AG10803 (cell line): ENCODE measurements at regions not wholly inside any gene's neighbourhood (a gene's known extent, or its start where the extent isn't known, plus 50 kb on each side); places are given as distances from the start of the nearest gene placed in this dataset.

Experiments used
- DNase-seq: peaks from one replicate; pipeline ENCODE4 v3.0.0; 2010; ENCODE audit warnings: low read depth
- H3K4me3 ChIP-seq: 2 replicates; pipeline ENCODE4 v1.5.1; 2011; ENCODE audit warnings: mild to moderate bottlenecking, low read length, control low read depth
- TF ChIP-seq, protein P1 (sequence below): conservative IDR thresholded peaks from 2 replicates; pipeline ENCODE4 v1.5.1; 2011; ENCODE audit warnings: mild to moderate bottlenecking, low read length, control low read depth, inconsistent platforms

DNA sequence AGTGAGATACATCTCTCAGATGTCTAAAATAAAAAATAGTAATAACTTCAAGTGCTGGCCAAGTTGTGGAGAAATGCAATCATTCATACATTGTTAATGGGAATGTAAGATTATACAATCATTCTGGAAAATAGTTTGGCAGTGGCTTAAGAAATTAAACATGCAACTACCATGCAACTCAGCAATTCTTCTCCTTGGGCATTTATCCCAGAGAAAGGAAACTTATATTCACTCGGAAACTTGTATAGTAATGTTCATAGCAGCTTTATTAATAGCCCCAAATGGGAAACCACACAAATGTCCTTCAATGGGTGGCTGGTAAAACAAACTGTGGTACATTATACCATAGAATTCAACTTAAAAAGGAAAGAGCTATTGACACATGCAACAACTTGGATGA lies 274.0 kb upstream of the SPRED2 start:
- TF ChIP-seq, protein P1, sequence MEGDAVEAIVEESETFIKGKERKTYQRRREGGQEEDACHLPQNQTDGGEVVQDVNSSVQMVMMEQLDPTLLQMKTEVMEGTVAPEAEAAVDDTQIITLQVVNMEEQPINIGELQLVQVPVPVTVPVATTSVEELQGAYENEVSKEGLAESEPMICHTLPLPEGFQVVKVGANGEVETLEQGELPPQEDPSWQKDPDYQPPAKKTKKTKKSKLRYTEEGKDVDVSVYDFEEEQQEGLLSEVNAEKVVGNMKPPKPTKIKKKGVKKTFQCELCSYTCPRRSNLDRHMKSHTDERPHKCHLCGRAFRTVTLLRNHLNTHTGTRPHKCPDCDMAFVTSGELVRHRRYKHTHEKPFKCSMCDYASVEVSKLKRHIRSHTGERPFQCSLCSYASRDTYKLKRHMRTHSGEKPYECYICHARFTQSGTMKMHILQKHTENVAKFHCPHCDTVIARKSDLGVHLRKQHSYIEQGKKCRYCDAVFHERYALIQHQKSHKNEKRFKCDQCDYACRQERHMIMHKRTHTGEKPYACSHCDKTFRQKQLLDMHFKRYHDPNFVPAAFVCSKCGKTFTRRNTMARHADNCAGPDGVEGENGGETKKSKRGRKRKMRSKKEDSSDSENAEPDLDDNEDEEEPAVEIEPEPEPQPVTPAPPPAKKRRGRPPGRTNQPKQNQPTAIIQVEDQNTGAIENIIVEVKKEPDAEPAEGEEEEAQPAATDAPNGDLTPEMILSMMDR, result no peak
- DNase-seq, result no peak
- no peak overlapping the region for H3K4me3 ChIP-seq

DNA sequence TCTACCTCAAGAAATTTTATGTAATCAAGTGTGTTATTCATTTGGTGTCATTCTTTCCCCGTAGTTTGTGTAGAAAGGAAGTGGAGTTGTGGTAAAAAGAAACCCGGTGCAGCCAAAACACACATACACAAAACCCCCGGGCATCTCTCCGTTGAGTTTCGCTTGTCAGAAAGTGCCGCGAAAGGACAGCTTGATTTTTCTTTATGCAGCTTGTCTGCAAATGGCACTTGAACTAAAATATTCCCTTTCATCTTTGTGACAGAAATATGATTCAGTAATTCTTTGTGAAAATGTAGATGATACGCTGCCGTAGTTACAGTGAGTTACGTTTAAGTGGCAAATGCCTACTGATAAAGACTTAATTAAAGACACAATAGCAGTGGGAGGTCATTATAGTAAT lies 268.8 kb upstream of the SPRED2 start:
- H3K4me3 ChIP-seq, result no peak overlapping the region
- no peak for DNase-seq
- TF ChIP-seq, protein P1, result no peak

DNA sequence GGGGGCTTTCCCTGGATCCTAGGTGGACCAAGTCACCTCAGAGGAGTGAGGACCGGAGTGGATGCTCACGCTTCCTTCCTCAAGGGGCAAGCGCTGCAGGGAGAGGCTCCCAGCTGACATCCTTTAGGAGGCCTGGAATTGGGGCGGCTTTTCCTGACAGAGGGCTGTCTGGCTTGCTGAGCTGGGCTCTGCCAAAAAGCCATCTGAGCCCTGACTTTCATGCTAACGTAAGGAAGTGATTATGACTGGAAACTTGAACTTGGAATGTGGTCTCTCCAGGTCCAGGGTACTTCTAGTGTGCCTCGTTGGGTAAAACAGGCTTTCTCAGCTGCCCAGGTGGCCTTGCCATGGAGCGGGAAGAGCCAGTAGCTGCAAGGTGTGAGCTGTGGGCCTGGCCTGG lies 268.3 kb upstream of the SPRED2 start:
- TF ChIP-seq, protein P1, result no peak
- no peak overlapping the region for H3K4me3 ChIP-seq
- DNase-seq, result no peak

DNA sequence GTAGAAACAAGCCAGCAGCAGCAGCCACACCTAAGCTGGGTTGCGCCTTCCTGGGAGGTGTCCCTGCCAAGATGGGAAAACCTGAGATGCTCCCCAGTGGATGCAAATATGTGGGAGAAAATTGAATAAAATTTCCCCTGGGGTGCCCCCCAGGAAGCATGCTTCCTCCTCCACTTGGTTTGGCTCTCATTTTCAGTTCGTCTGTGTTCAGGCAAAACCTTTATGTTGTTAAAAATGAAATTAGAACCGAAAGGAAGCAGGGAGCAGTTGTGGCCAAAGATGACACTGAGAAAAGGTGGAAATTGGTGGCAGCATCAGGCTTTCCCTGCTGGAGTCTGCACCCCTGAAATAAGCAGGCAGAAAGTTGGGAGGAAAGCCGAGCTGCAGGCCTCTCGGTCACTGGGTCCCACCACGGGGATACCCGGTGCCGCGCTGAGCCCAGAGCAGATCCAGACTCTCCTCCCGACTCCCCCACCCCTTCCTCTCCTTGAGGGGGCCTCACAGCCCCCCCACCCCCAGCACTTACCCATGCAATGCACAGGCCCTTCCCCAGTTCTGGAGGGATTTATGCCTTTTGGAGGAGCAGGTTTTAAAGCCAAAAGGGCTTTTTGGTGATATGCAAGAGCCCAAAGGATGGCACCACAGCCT lies 267.7 kb upstream of the SPRED2 start:
- DNase-seq, result no peak
- no peak overlapping the region for H3K4me3 ChIP-seq
- TF ChIP-seq, protein P1, result no peak

DNA sequence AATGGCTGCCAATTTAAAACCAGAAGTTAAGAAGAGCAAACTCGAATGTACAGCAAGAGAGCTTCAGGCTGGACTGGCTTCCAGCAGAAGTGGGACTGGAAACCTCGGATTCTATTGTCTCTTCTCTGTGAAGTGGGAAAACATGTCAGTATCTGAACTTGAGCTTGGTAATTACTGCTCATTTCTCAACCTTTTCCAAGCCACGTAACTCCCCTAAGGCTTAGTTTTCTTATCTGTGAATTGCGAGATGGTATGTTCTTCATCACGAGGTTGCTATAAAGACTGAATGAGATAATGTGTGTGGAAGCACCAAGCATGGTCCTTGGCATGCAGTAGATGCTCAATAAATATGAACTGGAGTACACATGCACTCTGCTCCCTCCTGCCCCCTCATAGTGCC lies 259.4 kb upstream of the SPRED2 start:
- TF ChIP-seq, protein P1, result no peak
- no peak for DNase-seq
- no peak overlapping the region for H3K4me3 ChIP-seq

DNA sequence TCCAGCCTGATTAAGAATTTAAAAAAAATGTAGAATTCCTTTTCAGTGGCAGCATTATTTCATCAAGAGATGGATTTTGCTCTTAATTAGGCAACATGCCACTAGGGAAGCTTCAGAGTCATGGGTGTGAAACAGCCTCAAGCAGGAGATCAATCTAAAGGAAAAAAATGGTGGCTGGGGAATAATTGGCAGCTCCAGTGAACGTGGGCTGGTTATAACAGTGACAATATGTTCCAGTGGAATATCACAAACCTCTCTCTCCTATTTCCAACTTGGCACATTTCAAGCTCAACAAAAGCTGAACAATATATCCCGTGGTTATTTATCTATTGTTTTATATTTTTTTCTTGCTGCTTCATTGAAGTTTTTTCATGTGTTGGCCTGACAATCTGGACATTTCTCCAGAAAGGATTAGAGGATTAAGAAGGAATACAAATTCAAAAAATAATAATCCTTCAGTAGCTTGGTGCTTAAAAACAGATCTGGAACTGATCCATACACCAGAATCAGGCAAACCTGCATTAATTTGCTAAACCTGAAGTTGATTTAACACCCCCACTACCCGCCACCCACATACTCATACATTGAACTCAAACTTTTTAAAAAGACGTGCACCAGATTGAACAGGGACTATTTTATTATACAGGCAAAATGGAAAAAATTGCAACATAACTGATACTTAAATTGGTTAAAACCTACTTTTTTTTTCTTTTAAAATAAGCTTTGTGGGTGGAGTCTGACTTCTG lies 255.9 kb upstream of the SPRED2 start:
- no peak overlapping the region for H3K4me3 ChIP-seq
- no peak for DNase-seq
- TF ChIP-seq, protein P1, result no peak

DNA sequence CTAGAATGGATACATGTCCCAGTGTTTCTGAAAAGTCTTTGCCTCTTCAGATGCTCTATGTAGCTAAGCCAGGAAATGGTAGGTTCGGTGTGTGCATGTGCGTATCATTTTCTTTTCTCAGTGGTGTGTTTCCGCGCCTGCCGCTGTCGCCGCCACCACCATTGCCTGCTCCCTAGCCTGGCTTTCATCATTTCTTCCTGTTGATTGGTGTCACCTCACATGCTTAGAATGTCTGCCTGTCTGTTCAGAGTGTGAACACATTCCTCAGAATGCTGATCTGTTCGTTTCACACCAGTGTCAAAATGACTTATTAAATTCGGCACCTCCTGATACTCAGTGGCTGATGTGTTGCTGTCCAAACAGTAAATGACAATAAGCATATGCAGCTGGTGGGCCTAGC lies 255.2 kb upstream of the SPRED2 start:
- TF ChIP-seq, protein P1, result no peak
- no peak overlapping the region for H3K4me3 ChIP-seq
- DNase-seq, result no peak
